GM19035 (cell line): ENCODE measurements at regions not wholly inside any gene's neighbourhood (a gene's known extent, or its start where the extent isn't known, plus 50 kb on each side); places are given as distances from the start of the nearest gene placed in this dataset.
"Not testable (repeated sequence)": the region's sequence is repeated elsewhere in the genome, so short reads cannot be mapped to it uniquely, and the experiment has no call there.

Source experiments
- ATAC-seq: cut with Tn5 transposase; IDR thresholded peaks from one replicate; pipeline ENCODE4 v1.9.1; 2021; ENCODE audit not compliant: unreplicated experiment

DNA sequence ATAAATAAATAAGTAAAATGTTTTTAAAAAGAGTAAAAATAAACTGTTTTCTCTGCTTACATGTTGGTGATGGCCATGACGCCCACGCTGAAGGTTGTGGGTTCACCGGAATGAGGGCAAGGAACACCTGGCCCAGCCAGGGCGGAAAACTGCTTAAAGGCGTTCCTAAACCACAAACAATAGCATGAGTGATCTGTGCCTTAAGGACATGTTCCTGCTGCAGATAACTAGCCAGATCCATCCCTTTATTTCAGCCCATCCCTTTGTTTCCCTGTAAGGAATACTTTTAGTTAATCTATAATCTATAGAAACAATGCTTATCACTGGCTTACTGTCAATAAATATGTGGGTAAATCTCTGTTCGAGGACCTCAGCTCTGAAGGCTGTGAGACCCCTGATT lies 63.3 kb upstream of the CEP78 start:
- not testable (repeated sequence) for ATAC-seq

DNA sequence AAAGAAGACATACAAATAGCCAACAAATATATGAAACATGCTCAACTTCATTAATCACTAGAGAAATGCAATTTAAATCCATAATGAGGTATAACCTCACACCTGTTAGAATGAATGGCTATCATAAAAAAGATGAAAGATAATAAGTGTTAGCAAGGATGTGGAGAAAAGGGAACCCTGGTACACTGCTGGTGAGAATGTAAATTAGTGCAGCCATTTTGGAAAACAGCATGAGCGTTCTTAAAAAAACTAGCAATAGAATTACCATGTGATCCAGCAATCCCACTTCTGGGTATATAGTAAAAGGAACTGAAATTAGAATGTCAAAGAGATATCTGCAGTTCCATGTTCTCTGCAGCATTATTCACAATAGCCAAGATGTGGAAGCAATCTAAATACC lies 64.2 kb upstream of the CEP78 start:
- ATAC-seq = no peak

DNA sequence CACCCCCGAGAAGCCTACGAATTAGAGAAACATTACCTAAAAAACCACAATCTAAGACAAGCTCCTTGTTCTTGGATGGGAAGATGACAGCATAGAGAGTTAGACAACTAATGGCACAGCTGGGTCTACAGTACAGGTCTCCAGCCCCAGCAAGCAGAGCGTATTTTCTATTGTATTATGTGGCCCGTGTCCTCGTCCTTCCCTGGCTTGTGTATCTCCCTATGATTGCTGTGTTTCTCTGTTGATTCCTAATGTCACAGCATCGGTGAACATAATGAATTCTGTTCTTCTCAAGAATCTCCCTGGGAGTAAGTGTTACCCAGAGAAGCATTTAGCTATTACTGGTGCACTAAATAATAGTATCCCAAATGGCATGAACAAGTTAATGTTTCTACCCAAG lies 66.8 kb upstream of the CEP78 start:
- ATAC-seq = no peak

DNA sequence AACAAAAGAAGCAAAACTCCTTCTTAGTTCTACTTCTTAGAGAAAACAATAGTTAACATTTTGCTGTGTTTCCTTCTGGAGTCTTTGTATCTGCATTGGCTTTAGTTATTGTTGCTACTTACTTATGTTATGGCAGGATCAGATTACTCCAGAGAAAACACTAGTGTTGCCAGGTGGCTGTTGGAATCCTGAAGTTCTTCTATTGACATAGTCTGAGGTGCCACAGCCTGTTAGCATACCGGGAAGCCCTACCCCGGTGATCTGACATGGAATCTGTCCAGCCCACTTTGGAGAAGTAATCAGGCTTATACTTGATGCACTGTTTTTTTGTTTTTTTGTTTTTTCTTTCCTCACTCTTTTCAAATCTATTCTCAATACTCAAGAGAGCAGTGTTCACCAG lies 68.5 kb upstream of the CEP78 start:
- ATAC-seq = no peak

DNA sequence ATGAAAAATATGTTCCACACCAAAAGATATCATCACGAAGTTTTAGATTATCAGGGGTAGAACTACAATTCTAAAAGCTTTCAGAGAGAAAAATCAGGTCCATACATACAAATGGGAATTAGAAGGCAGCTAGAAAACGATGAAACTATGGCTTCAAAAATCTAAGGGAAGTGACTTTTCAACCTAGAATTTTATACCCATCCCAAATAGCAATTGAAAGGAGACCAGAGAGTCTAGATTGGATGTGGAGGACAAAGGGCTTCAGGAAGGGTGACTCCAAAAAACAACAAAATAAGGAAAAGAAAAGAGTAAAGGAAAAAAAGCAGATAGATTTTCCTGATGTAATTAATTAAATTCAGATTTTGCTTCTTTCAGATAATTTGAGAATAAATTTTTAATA lies 72.0 kb upstream of the CEP78 start:
- ATAC-seq = no peak

DNA sequence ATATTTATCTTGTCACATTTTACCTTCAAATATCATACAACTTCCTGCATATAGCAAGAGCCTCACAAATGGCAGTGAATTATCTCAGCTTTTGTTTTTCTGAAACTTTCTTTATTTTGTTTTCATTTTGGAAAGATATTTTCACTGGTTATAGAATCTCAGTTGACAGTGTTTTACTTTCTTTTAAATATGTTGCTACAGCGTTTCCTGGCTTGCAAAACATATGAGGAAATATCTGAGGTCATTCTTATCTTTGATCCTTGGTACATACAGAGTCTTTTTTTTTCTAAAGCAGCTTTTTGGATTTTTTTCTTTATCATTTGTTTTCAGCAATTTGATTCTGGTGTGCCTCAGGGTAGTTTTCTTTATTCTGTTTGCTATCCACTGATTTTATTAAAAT lies 77.6 kb upstream of the CEP78 start:
- no peak for ATAC-seq

DNA sequence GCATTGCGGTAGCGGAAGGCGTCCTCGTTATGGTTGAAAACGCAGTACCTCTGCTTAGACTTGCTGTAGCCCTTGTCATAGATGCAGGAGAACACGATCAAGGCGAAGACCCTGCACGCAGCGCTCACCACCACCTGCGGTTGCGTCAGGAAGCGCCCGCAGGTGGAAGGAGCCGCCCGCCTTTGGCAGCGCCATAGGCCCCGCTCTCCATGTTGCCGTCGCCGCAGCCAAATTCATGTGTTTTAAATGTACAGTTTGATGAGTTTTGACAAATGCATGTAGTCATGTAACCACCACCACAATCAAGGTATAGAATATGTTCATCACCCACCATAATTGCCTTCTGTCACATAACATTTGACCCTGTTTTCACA lies 84.9 kb upstream of the CEP78 start:
- ATAC-seq = no peak

DNA sequence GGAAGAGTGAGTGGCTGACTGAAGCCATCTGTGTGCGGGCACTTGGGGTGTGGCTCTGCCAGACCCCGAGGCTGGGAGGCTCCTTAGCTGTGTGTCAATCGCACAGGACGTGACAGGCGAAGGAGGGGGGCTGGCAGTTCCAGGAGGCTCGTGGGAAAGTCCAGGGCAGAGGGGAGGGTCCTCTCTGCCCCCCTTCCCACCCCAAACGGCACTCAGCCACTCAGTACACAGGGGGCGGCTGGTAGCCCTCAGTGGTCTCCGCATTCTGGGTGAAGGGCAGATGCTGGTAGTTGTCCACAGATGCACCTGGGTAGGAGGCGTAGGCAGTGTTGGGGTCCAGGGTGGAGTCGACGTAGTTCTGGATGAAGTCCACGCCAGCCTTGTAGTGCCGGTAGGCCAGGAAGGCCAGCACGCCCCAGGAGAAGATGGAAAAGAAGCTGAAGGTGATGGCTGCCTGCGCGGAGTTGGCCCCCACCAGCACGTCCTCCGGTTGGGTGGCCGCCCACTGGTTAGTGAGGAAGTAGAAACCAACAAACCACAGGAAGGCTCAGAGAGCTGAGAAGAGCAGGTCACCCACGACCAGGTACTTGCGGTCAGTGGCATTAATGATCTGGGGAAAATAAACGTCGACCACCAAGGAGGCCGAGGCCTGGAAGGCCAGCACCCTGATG lies 85.4 kb upstream of the CEP78 start:
- no peak for ATAC-seq

DNA sequence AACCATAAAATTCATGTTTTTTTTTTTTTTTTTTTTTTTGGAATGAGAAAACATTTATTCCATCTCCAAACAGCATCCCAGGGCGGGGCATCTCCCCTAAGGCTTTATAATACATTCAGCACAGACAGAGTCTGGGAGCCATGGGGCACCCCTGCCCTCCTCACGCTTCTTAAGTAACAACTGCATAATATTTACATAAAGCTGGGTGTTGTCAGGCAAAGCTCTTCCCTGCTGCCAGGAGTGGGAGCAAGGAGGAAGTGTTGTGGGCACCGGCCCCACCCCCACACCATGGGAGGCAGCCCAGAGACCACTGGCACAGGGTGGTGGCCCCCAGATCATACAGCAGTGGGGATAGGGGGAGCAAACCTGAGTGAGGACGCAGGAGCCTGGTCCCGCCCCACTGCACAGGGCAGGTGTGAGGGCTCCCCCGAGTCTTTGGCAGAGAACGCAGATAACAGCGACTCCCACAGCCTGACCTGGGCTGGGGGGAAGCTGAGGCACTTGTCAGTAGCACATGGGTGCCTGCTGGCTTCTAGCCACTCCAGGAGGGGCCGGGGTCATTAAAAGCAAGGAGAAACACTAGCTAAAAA lies 86.1 kb upstream of the CEP78 start:
- ATAC-seq = no peak

DNA sequence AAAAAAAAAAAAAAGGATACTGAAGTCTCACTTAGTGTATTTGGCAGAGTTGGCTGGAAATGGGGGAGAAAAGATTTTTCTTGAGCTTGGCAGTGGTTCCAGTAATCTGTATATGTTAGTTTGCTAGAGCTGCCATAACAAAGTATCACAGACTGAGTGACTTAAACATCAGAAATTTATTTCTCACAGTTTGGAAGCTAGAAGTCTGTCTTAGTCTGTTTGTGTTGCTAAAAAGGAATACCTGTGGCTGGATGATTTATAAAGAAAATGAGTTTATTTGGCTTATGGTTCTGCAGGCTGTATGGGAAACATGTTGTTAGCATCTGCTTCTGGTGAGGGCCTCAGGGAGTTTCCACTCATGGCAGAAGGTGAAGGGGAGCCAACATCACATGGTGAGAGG lies 89.6 kb upstream of the CEP78 start:
- ATAC-seq = no peak

DNA sequence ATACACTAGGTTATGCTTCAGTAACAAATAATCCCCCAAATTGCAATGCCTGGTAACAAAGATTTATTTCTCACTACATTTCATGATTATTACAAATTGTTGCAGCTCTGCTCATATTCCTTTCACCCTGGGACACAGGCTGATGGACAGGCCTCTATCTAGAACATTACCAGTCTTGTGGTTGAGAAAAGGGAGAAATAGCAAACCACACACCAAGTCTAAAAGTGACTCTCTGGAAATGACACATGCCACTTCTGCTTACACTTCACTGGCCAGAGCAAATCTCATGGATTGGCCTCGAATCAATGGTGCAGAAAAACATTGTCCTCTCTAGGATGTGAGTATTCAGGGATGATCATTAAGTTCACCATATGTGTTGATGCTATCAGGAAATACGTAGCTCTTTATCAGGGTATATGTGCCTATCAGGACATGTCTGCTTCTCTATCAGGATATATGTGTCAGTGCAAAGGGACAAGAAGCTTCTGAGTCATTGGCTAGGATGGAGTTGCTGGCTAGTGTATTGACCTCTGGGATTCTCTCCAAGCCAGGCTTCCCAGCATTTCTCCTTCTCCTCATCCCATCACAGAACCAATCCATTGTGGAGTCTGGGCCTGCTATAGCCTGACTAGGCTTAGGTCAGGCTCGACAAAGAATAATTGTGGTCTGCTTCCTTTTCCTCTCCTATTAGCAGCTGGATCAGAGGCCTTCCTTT lies 91.1 kb upstream of the CEP78 start:
- no peak for ATAC-seq

DNA sequence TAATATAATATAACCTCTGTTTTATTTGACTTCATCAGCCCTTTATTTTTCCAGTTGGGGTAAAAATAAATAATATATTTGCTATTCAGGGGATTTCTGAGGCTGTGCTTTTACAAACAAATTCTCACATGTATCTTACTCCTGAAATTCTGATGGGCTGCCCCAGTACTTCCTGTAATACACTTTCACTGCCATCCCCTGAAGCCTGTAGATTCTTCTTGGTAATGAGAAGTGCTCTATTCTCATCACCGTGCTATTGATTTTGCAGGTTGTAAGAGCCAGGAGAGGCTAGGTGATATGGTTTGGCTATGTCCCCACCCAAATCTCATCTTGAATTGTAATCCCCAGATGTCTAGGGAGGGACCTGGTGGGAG lies 91.9 kb upstream of the CEP78 start:
- ATAC-seq = no peak

DNA sequence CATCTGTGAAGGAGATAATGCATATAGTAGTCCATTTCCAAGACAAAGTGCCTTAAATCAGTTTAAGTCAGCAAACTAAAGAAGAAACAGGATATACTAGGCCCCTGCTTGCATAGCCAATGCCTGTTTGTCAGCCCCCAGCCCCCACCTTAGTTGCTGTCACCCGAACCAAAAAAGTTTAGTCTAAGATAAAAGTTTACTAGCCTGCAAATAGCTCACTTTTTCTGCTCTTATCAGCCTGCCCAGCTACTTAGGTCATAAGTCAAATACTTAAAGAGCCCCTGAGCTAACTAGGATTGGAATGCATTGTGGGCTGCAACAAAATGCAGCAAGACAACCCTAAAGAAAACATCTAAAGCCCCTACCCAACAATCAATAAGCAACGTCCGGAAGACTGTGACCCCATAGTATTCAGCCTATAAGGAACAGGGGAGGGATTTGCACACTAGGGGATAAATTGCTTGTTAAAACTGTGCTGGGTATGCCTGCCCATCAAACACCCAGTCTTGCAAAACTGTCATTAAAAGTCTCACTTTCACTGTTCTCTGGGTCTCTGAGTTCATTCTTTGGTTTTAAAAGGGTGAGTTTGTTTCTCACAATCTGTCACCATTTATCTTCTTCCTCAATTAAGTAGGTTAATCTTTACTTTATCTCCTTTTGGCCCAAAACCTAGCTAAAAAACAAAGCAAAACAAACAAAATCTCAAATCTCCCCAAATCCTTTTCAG lies 92.4 kb upstream of the CEP78 start:
- ATAC-seq = no peak

DNA sequence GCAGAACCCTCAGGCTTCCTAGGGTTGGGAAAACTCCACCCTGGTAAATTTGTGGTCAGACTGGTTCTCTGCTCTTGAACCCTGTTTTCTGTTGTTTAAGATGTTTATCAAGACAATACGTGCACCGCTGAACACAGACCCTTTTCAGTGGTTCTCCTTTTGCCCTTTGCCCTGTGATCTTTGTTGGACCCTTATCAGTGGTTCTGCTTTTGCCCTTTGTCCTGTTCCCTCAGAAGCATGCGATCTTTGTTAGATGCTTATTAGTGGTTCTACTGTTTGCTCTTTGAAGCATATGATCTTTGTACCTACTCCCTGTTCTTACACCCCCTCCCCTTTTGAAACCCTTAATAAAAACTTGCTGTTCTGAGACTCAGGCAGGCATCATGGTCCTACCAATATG lies 93.6 kb upstream of the CEP78 start:
- not testable (repeated sequence) for ATAC-seq

DNA sequence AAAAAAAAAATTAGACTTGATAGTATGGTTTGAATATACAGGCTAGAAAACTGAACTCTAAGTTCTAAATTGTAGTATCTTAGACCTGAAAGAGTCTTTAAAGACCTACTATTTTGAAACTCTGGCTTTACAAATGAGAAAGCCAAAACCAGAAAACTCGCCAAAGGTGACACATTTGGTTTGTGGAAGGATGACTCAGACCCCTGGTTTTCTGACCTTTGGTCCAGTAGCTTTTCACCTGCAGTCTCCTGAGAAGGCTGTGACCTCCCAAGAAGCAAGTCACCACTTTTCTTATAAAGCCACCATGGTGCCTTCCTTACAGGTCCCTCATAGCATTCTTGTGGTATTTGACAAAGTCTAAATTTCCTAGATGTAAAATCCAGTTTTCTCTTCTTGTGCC lies 102.1 kb upstream of the CEP78 start:
- no peak for ATAC-seq

DNA sequence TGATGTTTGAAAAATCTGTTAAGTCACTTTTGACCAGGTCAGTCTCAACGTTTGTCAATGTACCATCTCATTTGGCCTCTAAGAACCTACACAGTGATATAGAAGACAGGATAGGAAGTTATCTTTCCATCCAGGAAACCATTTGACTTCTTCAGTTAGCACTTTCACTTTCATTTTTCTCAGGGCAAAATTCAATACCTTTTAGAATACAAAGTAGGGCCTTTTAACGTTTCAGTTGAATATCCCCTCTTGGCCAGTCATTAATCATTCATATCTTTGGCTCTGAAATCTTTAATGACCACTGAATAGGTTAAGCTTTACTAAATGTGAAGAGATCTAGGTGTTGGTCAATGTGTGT lies 101.1 kb upstream of the GNAQ start:
- ATAC-seq = no peak

DNA sequence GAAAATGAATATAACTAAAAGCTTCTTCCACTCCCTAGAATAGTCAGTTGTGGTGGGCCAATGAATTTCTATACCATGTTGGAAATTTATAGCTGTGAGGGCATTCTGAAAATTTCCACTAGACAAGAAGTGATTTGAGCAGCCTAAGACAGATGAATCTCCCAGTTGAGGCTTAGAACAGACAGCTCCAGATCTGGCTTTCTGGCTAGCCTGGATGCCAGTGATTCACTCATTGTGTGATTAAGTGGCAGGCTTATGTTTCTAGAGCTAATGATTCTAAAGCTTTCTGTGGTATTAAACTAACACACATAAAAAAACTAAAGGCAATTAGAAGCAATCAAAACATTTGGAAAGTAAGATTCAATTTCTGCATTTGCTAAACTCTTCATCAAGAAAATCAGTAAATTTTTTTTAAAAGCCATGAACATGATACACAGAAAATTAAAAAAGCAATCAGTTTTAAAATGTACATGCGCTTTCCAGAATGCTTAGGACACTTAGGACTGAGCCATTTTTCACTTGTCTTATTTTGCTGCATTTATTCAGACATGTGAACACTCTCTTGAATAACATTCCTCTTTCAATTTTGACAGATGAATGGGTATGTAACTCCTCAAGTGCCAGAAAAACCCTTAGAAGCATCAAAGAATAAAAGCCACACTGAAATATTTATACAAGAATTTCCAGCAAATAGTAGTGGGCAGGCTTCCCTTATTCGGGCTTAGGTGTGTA lies 100.5 kb upstream of the GNAQ start:
- ATAC-seq = no peak

DNA sequence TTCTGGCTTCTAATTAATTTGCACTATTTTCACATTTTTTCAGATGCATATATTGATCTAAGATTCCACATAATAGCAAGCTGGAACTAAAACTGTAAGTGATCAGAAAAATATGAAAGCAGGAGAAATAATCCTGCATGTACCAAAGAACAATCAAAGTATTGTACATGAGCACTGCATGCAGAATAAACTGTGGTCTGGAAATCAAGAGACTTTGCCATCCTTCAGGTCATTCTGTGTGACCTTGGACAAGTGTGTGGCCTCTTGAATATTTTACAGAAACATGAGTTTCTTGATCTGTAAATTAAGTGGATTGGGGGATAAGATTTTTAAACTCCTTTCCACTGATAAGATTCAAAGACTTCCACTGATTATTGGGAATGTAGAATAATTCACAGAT lies 99.2 kb upstream of the GNAQ start:
- ATAC-seq = no peak

DNA sequence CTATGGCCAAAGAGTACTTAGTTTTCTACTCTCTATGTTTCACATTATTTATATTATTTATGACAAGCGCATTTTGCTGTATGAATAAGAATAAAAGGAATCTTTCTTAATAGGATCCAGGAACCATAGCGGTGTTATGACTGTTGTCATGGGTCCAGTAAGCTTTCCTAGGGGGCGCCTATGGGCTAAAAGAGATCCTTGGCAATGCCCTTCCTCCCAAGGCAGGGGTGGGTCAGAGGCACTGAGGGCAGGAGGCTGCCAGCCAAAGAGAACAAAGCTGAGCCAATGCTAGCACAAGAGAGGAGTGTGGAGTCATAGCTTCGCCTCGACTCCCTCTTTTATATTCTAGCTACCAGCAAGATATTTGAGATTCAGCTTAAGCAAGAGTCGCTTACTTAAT lies 98.4 kb upstream of the GNAQ start:
- ATAC-seq = no peak

DNA sequence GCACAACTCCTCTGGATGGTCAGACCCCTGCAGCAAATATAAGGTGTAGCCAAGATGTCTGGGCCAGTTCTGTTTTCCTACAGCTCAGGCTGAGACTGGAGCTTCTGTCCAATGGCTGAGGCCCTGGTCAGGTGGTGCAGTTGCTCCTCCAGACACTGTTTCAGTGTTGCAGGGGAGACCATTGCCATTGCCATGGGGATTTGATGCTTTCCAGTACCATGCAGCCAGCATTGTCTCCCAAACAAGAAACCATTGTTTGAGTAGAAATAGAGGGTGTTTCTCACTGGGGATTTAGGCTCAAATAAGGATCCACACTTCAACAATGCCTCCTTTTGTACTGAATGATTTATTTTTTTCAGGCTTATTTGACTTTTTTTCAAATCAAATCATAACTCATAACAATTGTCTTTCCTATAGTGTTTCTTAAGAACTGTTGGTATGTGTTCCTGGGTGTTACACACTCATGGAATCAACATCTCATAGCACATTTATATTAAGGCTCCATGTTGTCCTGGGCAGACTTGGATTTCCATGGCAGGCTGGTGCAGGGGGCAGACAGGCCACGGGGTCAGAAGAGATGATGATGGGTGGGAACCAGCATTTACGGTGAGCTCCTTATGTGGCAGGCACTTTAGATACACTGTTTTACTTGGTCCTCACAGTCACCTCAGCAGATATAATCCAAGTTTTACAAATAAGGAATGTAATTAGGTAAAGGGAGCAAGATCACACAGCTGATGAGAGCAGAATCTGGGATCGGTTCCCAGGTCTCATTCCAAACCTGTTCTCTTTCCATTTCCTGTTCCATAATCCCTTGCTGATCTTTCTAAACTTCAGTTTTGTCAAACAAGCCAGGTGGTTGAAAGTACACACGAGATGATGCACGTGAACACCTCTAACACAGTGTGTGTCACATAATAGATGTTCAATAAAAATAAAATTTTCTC lies 95.9 kb upstream of the GNAQ start:
- ATAC-seq = no peak
